ENCODE measurements at regions not wholly inside any gene's neighbourhood (a gene's known extent, or its start where the extent isn't known, plus 50 kb on each side); places are given as distances from the start of the nearest gene placed in this dataset.

- DNase-seq (ENCODE audit: low spot score), result no peak
These were observed 177.6 kb upstream of the HDAC9 start for GRCh38 chr7:18317941-18318340.

GRCh38 chr7:18320422-18320821, 175.1 kb upstream of the HDAC9 start:
- peak; percentile 16 for DNase-seq (ENCODE audit: low spot score)

GRCh38 chr7:18320971-18321567, 174.5 kb upstream of the HDAC9 start:
- peak; percentile 71 for DNase-seq (ENCODE audit: low spot score)

DNA sequence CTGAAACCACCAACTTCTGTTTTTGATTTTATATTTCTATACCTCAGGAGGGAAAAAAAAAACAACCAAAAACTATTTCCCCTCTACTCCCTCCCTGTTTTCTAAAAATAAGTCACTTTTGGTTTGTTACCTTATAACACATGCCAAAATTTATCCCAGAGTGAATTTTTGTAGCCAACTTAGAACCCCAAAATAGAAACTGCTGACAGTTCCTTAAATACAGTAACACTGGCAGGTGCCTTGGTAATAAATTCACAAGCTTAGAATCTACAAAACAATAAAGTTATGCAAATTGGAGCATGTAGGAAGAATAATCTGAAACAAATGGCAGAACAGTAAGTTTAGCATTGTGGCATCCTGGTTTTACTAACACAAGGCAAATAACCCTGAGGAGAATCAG, 165.0 kb upstream of the HDAC9 start:
- DNase-seq (ENCODE audit: low spot score), result no peak

DNA sequence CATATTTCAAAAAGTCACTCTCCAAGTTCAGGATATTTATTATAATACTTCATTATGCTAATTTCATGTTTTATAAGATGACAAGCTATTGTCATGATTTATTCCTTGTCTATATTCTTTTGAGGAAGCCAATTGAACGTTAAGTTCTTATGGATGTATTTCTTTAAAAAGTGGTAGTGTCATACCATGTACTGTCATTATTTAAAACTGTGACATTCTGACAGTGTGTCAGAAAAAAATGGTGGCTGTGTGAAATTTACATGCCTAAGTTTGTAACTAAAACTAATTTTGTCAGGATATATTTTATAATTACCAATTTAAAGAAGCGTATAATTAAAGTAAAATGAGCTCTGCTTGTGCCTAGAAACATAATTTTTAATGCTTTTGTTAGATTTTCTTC, 158.9 kb upstream of the HDAC9 start:
- no peak for DNase-seq (ENCODE audit: low spot score)

DNA sequence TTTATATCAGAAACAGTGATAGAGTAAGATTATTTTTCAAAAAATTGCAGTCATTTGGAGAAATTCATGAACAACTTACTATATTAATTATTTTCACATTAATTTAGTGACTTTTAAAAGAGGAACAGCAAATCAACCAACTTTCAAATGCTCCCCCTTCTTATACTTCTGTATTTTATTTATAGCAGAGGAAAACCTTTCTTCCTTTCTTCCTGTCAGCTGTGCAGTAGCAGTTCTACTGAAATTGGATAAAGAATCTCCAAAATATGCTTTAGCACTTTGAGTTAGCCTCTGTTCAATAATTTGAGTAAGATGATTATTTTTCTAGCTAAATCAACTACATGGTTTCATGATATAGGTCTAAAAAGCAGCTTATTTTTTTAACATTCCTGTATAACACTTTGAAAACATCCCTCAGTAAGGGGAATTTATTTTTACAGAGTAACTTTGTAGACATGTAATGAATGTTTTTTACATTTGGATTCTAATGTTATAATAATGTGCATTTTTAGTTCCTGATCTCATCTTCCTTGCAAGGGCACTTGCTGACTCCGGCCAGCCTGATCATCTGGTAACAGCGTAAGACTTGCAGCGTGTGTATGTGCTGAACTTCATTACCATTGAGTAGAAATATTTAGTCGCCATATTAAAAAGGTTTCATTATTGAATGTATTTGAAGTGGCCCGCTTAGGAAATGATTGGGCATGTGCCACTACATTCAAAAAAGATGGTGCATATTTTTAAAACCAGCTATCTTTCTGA, 158.3 kb upstream of the HDAC9 start:
- no peak for DNase-seq (ENCODE audit: low spot score)

- DNase-seq (ENCODE audit: low spot score), result no peak
These were observed 156.5 kb upstream of the HDAC9 start for GRCh38 chr7:18338910-18339523.

GRCh38 chr7:18341756-18342155, 153.8 kb upstream of the HDAC9 start:
- DNase-seq (ENCODE audit: low spot score), result no peak

DNA sequence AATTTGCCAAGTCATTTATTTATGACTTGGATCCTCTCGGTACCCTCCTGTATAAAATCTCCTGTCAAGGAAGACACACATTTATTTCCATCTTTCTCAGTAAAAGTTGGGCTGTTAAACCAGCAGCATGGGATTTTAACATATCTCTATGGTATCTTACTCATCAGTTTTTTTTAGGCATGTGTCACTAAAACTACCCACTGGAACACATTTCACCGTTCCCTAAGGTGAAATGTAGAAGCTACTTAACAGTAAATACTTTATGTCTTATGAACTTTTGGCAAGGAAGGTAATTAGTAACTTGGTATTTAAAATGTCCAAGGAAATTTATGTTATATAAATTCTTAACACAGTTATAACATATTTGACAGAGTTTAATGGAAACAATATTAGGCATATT, 152.5 kb upstream of the HDAC9 start:
- DNase-seq (ENCODE audit: low spot score), result no peak

DNA sequence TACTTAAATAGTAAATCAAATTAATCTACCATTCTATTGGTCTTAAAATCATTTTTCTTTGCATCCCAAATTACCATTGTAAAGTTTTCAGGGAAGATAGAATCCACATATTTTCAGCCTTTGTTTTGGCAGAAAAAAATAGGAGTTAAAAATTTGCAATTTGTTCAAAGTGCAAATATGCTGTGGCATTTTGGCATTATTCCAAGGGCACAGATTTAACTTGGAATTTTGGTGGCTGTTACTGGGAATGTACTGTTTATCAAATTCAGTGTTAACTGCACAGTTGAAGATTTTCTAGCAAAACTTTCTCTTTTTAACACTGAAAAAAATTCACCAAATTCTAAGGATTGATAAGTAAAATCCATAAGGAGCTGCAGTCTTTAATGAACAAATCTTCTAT, 151.0 kb upstream of the HDAC9 start:
- DNase-seq (ENCODE audit: low spot score), result no peak

DNA sequence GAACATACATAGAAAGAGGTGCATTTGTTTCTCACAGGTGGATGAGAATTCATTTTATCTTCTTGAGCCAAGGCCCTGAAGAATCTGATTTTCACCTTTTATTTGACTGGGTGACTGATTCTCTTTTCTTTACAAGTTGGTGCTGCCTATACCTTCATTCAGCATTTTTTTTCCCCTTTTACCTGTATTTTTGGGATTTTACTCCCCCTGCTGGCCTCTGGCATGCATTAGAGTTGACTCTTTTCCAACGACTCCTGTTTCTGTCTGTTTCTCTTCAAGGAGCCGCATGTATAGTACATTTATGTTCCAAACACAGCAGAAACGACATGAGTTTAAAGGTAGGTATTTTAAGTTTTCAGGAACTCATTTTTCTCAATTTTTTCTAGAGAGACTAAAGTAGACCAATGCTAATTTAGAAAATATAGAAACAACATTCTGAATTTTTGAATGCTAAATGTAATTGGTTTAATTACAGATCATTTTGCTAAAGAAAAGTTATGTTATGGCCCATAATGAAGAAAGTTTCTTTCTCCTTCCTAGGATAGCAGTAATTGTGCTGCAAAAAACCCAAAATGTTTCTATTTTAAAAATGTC, 149.8 kb upstream of the HDAC9 start:
- DNase-seq (ENCODE audit: low spot score), result peak; percentile 63

DNA sequence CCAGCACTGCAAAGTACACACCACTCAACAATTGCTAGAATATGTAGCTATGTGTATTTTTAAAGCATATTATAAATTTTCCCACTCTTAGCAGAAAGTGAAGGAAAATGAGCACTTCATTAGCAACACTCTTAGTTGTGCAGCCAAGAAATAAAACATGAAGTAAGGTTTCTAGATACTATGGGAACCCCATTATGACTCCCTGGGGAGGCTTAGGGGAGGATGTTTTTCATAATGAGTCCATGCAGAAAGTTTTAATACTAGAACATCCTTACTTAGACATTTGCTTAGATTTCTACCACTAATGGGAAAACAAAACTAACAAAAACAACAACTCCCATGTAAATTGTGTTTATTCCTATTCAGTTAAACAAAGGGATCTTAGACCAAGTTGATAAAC, 148.4 kb upstream of the HDAC9 start:
- DNase-seq (ENCODE audit: low spot score), result no peak

- DNase-seq (ENCODE audit: low spot score), result no peak
These were observed 144.9 kb upstream of the HDAC9 start for GRCh38 chr7:18350678-18351077.

DNA sequence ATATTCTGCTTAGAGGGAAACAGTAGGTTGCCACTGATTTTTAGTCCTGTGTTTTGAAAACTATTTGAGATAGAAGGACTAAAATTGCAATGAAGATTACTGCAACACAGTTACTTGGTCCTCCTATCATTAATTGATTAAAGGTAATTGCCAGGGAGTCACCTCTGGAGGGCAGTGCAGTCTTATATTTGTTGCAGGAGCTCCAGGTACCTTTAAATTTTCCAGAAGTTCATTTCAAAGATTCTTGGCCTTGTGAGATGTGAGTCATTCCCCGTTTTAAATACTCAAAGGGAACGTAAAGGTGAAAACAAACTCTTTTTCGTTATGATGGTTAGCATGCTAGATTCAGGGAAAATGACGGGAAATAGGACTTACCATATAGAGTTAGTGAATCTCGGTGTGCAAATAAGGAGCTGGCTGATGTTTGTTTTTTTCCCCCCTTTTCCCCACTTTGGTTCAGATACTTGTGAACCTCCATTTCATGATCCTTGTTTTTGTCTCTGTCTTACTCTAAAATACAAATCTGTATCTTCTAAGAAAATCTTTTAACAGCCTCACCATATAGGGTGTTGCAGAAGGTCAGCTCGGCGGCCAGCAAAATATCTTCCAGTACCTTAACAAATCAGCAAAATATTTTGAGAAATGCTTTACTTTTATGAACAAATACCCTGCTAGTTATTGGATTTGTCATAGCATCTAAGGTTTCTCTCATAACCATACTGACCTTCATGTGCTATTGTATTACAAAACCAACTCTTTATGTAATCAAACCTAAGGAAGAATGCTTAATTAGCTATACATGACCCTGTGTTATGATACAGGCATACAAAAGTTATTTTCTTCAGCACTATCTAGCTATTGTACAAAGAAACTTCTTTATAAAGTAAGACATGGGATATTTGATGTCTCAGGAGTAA, 143.0 kb upstream of the HDAC9 start:
- peak; percentile 80 for DNase-seq (ENCODE audit: low spot score)

GRCh38 chr7:18353339-18353738, 142.2 kb upstream of the HDAC9 start:
- no peak for DNase-seq (ENCODE audit: low spot score)

DNA sequence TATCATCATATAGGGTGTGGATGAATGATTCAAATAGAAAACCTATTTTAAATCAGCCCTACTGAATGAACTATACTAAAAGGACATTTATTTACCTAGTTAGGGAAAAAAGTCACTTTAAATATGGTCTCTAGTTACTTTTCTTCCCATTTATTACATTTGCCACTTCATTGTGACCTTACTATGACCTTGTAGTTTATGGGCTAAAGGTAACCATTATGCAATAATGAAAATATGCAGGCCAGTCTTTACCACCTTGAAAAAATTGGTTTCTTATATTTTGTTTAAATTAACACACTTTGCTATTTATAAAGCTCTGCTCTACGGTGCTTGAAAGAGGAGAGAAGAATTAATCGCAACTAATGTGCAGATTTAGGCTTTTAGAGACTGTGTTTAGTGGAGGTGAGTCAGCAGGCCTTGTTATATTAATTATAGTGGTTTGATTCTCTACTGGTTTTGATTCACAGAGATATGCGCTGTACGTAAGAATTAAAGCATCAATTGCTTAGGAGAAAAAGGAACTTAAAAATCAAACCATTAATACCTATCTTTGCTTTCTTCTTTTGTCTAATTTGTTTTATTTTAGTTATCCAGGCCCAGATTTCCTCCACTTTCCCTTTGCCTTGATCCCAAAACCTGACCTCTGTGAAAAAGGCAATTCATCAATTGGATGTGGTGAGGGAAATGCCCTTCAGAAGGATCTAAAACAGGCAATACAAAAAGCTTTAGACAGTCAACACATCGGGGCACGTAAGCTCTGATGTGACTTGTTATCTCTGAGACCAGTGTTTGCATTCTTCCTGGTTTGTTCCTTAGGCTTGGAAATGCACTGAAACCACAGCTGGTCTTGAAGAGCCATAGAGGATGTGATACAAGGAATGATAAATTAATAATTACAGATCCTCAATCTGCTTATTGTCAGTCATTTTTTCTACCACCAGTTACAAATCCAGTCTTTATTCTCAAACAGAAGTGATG, 141.2 kb upstream of the HDAC9 start:
- no peak for DNase-seq (ENCODE audit: low spot score)

- DNase-seq (ENCODE audit: low spot score), result peak; percentile 79
These were observed 139.3 kb upstream of the HDAC9 start for GRCh38 chr7:18356191-18356645.

DNA sequence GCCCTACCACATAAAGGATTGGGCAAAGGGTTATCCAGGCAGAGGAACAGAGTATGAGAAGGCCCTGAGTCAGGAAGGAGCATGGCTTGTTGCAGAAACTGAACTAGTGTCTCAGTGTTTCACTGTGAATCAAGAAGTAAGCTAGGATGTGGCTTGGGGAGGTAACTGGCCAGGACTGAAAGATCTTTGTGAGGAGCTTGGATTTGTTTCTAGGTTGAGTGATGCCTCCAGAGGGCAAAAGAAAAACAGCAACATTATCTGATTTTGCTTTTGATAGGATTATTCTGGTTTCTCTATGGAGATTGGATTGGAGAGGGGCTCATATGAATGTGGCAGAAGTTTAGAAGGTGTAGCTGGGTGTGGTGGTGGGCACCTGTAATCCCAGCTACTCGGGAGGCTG, 137.9 kb upstream of the HDAC9 start:
- peak; percentile 58 for DNase-seq (ENCODE audit: low spot score)

GRCh38 chr7:18361756-18362155, 133.8 kb upstream of the HDAC9 start:
- DNase-seq (ENCODE audit: low spot score), result peak; percentile 10

DNA sequence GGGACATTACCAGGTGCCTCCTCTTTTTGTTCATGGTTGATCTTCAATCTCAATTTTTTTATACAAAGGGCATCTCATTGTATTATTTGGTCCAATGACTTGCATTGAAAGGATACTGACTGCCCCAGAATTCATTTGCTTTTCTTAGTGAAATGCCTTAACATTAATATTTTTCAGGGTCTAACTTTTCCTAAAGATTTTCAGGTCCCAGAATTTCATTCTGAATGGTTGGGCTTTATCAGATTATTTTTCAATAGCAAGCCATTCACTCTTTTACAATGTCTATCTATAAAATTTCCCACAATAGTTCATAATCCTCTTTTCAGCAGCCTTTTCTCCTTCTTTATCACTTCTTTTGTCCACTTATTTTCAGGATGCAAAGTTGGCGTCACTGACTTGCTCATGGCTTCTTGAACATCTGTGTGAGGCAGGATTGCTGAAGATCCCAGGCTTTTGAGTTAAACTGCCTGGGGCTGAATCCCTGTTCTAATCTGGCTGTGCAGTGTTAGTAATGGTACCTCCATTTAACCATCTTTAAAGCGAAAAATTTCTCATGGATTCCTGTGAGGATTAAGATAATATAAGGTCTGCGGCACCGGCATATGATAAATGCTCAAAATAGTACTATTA, 131.7 kb upstream of the HDAC9 start:
- no peak for DNase-seq (ENCODE audit: low spot score)

All from RKO (cell line).